B cell (primary cell): ENCODE measurements at regions not wholly inside any gene's neighbourhood (a gene's known extent, or its start where the extent isn't known, plus 50 kb on each side); places are given as distances from the start of the nearest gene placed in this dataset.

Experiments
- ATAC-seq: fragments of 200-7000 bp; cut with Tn5 transposase; one replicate; pipeline ENCODE4 v1.10.0; 2021; ENCODE audit warnings: low read depth, mild to moderate bottlenecking, moderate number of reproducible peaks, moderate library complexity
- CTCF ChIA-PET: fragments of 350-600 bp; sonication (Branson Sonifier 250); formaldehyde crosslinking; loops from one replicate; lab custom pipeline; 2021; ENCODE audit warnings: antibody characterized with exemption, inconsistent platforms; lab: Charles Lee
- POLR2A ChIA-PET: fragments of 350-600 bp; sonication (Branson Sonifier 250); formaldehyde crosslinking; loops from one replicate; lab custom pipeline; 2021; ENCODE audit warnings: antibody characterized with exemption; lab: Charles Lee
- DNase-seq: peaks from one replicate; pipeline ENCODE4 v3.0.0; 2013
- H2AFZ ChIP-seq: 2 replicates; pipeline ENCODE4 v1.6.1; 2012; ENCODE audit warnings: mild to moderate bottlenecking, low read depth, low read length; ENCODE audit not compliant: insufficient read depth, poor library complexity, severe bottlenecking
- H3K27ac ChIP-seq, 2 donors: 1 replicate in 1 of 2; 2 replicates in 1 of 2; pipeline ENCODE4 v1.5.1; 2012 to 2013; ENCODE audit warnings: low read length in 2 of 2, mild to moderate bottlenecking in 2 of 2, moderate library complexity in 1 of 2
- H3K27me3 ChIP-seq, 4 experiments: fragments of 200-600 bp in 1 of 4; sonication (generic) in 1 of 4; replicated peaks in 1 of 4; 1 replicate in 2 of 4; 2 replicates in 2 of 4; pipeline versions ENCODE4 v1.6.1 to v1.7.0; 2013 to 2016; ENCODE audit warnings: low read length in 3 of 4, mild to moderate bottlenecking in 2 of 4, mixed read lengths in 1 of 4, moderate library complexity in 1 of 4; ENCODE audit not compliant: insufficient read depth in 4 of 4, control insufficient read depth in 3 of 4; ENCODE audit errors: control extremely low read depth in 1 of 4
- H3K36me3 ChIP-seq, 2 experiments: replicated peaks in 1 of 2; 1 replicate in 1 of 2; 2 replicates in 1 of 2; pipeline versions ENCODE4 v1.6.1 to v1.7.1; 2013; ENCODE audit warnings: low read length in 1 of 2; ENCODE audit not compliant: insufficient read depth in 2 of 2, control insufficient read depth in 1 of 2; ENCODE audit errors: control extremely low read depth in 1 of 2, extremely low read depth in 1 of 2
- H3K4me1 ChIP-seq, 2 donors: fragments of 200-600 bp in 1 of 2; sonication (generic) in 1 of 2; 1 replicate in 1 of 2; 2 replicates in 1 of 2; pipeline versions ENCODE4 v1.5.1 to v1.6.1; 2013 to 2017; ENCODE audit warnings: low read length in 2 of 2; ENCODE audit not compliant: control insufficient read depth in 2 of 2, insufficient read depth in 2 of 2
- H3K4me2 ChIP-seq: replicated peaks from 2 replicates; pipeline ENCODE3; 2012; ENCODE audit warnings: mild to moderate bottlenecking, low read depth, low read length; ENCODE audit not compliant: poor library complexity, severe bottlenecking
- H3K4me3 ChIP-seq, 5 experiments: fragments of 200-600 bp in 1 of 5; sonication (generic) in 1 of 5; 1 replicate in 3 of 5; 2 replicates in 2 of 5; pipeline versions ENCODE4 v1.5.1 to v1.7.0; 2011 to 2016; ENCODE audit warnings: low read length in 4 of 5, mild to moderate bottlenecking in 4 of 5, low read depth in 2 of 5, control low read depth in 1 of 5, moderate library complexity in 1 of 5; ENCODE audit not compliant: insufficient read depth in 1 of 5; ENCODE audit errors: control extremely low read depth in 1 of 5, extremely low read depth in 1 of 5
- H3K79me2 ChIP-seq: fragments of 200-600 bp; sonication (generic); one replicate; pipeline ENCODE4 v1.6.0; 2016; ENCODE audit warnings: low read length; ENCODE audit not compliant: control insufficient read depth, insufficient read depth
- H3K9ac ChIP-seq: fragments of 200-600 bp; sonication (generic); 2 replicates; pipeline ENCODE4 v1.6.1; 2017; ENCODE audit warnings: mild to moderate bottlenecking, low read length, moderate library complexity
- H3K9me3 ChIP-seq, 3 donors: one replicate each; pipeline versions ENCODE4 v1.6.1 to v1.7.1; 2013; ENCODE audit warnings: low read length in 2 of 3; ENCODE audit not compliant: control insufficient read depth in 2 of 3, insufficient read depth in 1 of 3; ENCODE audit errors: control extremely low read depth in 1 of 3
- H4K20me1 ChIP-seq: 2 replicates; pipeline ENCODE4 v1.6.0; 2012; ENCODE audit warnings: mild to moderate bottlenecking, low read length; ENCODE audit not compliant: insufficient read depth, control insufficient read depth, poor library complexity, severe bottlenecking
- H3K27ac Mint-ChIP-seq: one replicate; pipeline ENCODE4 v1.8.0; 2021; ENCODE audit warnings: mixed read lengths
- H3K27me3 Mint-ChIP-seq: one replicate; pipeline ENCODE4 v1.8.0; 2021; ENCODE audit warnings: mixed read lengths
- H3K4me1 Mint-ChIP-seq: one replicate; pipeline ENCODE4 v1.8.0; 2021; ENCODE audit warnings: mixed read lengths
- H3K4me3 Mint-ChIP-seq: one replicate; pipeline ENCODE4 v1.8.0; 2021; ENCODE audit warnings: mixed read lengths
- H3K9me3 Mint-ChIP-seq: one replicate; pipeline ENCODE4 v1.8.0; 2022; ENCODE audit warnings: mixed read lengths; ENCODE audit not compliant: insufficient read depth
- CTCF ChIP-seq: fragments of 200-600 bp; IDR thresholded peaks from one replicate; pipeline ENCODE4 v1.8.0; 2022; ENCODE audit warnings: antibody characterized with exemption, mild to moderate bottlenecking
- EZH2 ChIP-seq: IDR thresholded peaks from 2 replicates; pipeline ENCODE4 v1.6.1; 2012; ENCODE audit warnings: borderline replicate concordance, low read depth, mild to moderate bottlenecking, moderate library complexity, low read length; ENCODE audit not compliant: insufficient read depth, poor library complexity, severe bottlenecking
- WGBS: methylation state at CpG from one replicate; pipeline ENCODE4 v1.1.5; 2013; ENCODE audit warnings: missing lambda C conversion rate; ENCODE audit not compliant: insufficient coverage; 5-methylcytosine and 5-hydroxymethylcytosine counted together
- intact Hi-C: fragments of 100-400 bp; cut with micrococcal nuclease; formaldehyde crosslinking; loops from one replicate; pipeline ENCODE4 v1.10.0; 2022

- WGBS, result 82% methylated on average over 4 of the region's 5 CpGs
- no peak for ATAC-seq
- POLR2A ChIA-PET, result no interaction called here
These were observed 505.3 kb downstream of the SOX6 start for GRCh38 chr11:15851051-15851498.

GRCh38 chr11:15852179-15852578, 504.2 kb downstream of the SOX6 start:
- H3K79me2 ChIP-seq, result no peaks in the 10 kb centered on the region
- H3K27me3 ChIP-seq, result no peaks in the 10 kb centered on the region
- no peak overlapping the region for H3K27ac Mint-ChIP-seq
- no peak overlapping the region for H3K4me3 ChIP-seq
- no CpG with 5 or more reads among the region's 3 CpGs for WGBS
- no peaks in the 10 kb centered on the region for H3K9me3 Mint-ChIP-seq
- no peaks in the 10 kb centered on the region for H3K36me3 ChIP-seq
- CTCF ChIA-PET, result no interaction called here
- no peak overlapping the region for H3K9ac ChIP-seq
- POLR2A ChIA-PET, result no interaction called here
- no peak overlapping the region for H3K4me2 ChIP-seq
- TF ChIP-seq EZH2, result no peak
- TF ChIP-seq CTCF, result no peak
- no peaks in the 10 kb centered on the region for H3K9me3 ChIP-seq
- no peaks in the 10 kb centered on the region for H4K20me1 ChIP-seq
- H2AFZ ChIP-seq, result no peak overlapping the region
- H3K4me3 Mint-ChIP-seq, result no peak overlapping the region
- intact Hi-C loops, result no loop called here
- H3K27ac ChIP-seq, result no peak overlapping the region
- no peaks in the 10 kb centered on the region for H3K27me3 Mint-ChIP-seq
- H3K4me1 Mint-ChIP-seq, result no peaks in the 10 kb centered on the region
- DNase-seq, result no peak
- no peaks in the 10 kb centered on the region for H3K4me1 ChIP-seq
- ATAC-seq, result no peak

More at GRCh38 chr11:15851051-15851498, 505.3 kb downstream of the SOX6 start:
- TF ChIP-seq EZH2, result no peak
- Mint-ChIP-seq H3K9me3 (no peaks in the 10 kb centered on the region), H3K4me3 (no peak overlapping the region), H3K27ac (no peak overlapping the region), H3K4me1 (no peaks in the 10 kb centered on the region), H3K27me3 (no peaks in the 10 kb centered on the region)
- intact Hi-C loops, result no loop called here
- Histone ChIP-seq H3K4me1 (no peaks in the 10 kb centered on the region), H3K36me3 (no peaks in the 10 kb centered on the region), H3K27me3 (no peaks in the 10 kb centered on the region), H3K4me3 (no peak overlapping the region), H3K79me2 (no peaks in the 10 kb centered on the region), H4K20me1 (no peaks in the 10 kb centered on the region), H3K4me2 (no peak overlapping the region), H3K27ac (no peak overlapping the region), H3K9ac (no peak overlapping the region), H2AFZ (no peak overlapping the region), H3K9me3 (no peaks in the 10 kb centered on the region)
- no peak for DNase-seq
- CTCF ChIA-PET, result no interaction called here
